K562 (cell line): ENCODE measurements at regions not wholly inside any gene's neighbourhood (a gene's known extent, or its start where the extent isn't known, plus 50 kb on each side); places are given as distances from the start of the nearest gene placed in this dataset.

Source experiments
- CBX3 ChIP-seq, 2 experiments: IDR thresholded peaks; 1 replicate in 1 of 2; 2 replicates in 1 of 2; pipeline ENCODE4 v1.6.1; 2012; ENCODE audit warnings: inconsistent platforms in 2 of 2, low read length in 2 of 2, borderline replicate concordance in 1 of 2, control low read depth in 1 of 2
- HNRNPH1 ChIP-seq: fragments of 200-400 bp; formaldehyde crosslinking; optimal IDR thresholded peaks from 2 replicates; pipeline ENCODE3; 2017; ENCODE audit warnings: low read depth, mild to moderate bottlenecking, low read length, moderate library complexity
- ILK ChIP-seq: fragments of 450-650 bp; IDR thresholded peaks from 2 replicates; pipeline ENCODE4 v1.6.1; 2016; ENCODE audit warnings: missing genetic modification characterization, low read depth, mild to moderate bottlenecking, missing compliant biosample characterization, moderate library complexity, borderline replicate concordance
- JUND ChIP-seq, 2 experiments: IDR thresholded peaks; 2 replicates in 1 of 2; 3 replicates in 1 of 2; pipeline ENCODE4 v1.6.1; 2011; ENCODE audit warnings: borderline replicate concordance in 2 of 2, low read depth in 2 of 2, low read length in 2 of 2, improper control_type of control experiment in 1 of 2, missing biosample characterization in 1 of 2, missing genetic modification characterization in 1 of 2, missing genetic modification reagents in 1 of 2
- L3MBTL2 ChIP-seq: fragments of 450-650 bp; IDR thresholded peaks from 2 replicates; pipeline ENCODE4 v1.6.1; 2016; ENCODE audit warnings: mild to moderate bottlenecking, moderate library complexity
- MAX ChIP-seq: sonication (generic); formaldehyde crosslinking; IDR thresholded peaks from 2 replicates; pipeline ENCODE4 v1.9.0; 2022; ENCODE audit warnings: mild to moderate bottlenecking, missing genetic modification reagents
- NCOA6 ChIP-seq: fragments of 450-650 bp; IDR thresholded peaks from 2 replicates; pipeline ENCODE4 v1.6.1; 2017; ENCODE audit warnings: mild to moderate bottlenecking
- NUFIP1 ChIP-seq: fragments of 450-650 bp; IDR thresholded peaks from 2 replicates; pipeline ENCODE4 v1.6.1; 2018; ENCODE audit not compliant: partially characterized antibody
- POLR2A ChIP-seq: fragments of 450-650 bp; conservative IDR thresholded peaks from 2 replicates; pipeline ENCODE4 v1.6.1; 2016
- POLR2AphosphoS5 ChIP-seq: IDR thresholded peaks from 2 replicates; pipeline ENCODE4 v1.6.1; 2011; ENCODE audit warnings: mild to moderate bottlenecking, low read depth, low read length, moderate library complexity; ENCODE audit not compliant: control insufficient read depth, insufficient read depth
- PRPF4 ChIP-seq: fragments of 200-400 bp; formaldehyde crosslinking; IDR thresholded peaks from one replicate; pipeline ENCODE4 v1.6.1; 2017; ENCODE audit warnings: low read length, low read depth, mild to moderate bottlenecking; ENCODE audit not compliant: insufficient read depth, poor library complexity, severe bottlenecking
- RBBP5 ChIP-seq: fragments of 200-600 bp; sonication (generic); IDR thresholded peaks from 2 replicates; pipeline ENCODE4 v1.6.1; 2012; ENCODE audit warnings: borderline replicate concordance, mild to moderate bottlenecking, low read length, control low read depth, inconsistent platforms; ENCODE audit not compliant: insufficient read depth, poor library complexity, severe bottlenecking
- STAT5A ChIP-seq: IDR thresholded peaks from 2 replicates; pipeline ENCODE4 v1.6.1; 2012; ENCODE audit warnings: low read length, inconsistent platforms, borderline replicate concordance
- THRB ChIP-seq: fragments of 450-650 bp; formaldehyde crosslinking; conservative IDR thresholded peaks from 2 replicates; pipeline ENCODE4 v1.4.0; 2022; ENCODE audit warnings: mild to moderate bottlenecking, missing genetic modification characterization
- XRCC5 ChIP-seq: fragments of 200-400 bp; formaldehyde crosslinking; IDR thresholded peaks from 2 replicates; pipeline ENCODE4 v1.6.1; 2017; ENCODE audit warnings: low read depth, mild to moderate bottlenecking, low read length
- ZNF134 ChIP-seq: fragments of 250-450 bp; sonication (Bioruptor Pico); conservative IDR thresholded peaks from 2 replicates; pipeline ENCODE4 v1.4.0; 2020
- ZNF224 ChIP-seq: sonication (generic); formaldehyde crosslinking; IDR thresholded peaks from 2 replicates; pipeline ENCODE4 v1.8.0; 2022; ENCODE audit warnings: mild to moderate bottlenecking, missing genetic modification reagents
- ZNF282 ChIP-seq: sonication (generic); formaldehyde crosslinking; IDR thresholded peaks from 2 replicates; pipeline ENCODE4 v1.8.1; 2023; ENCODE audit warnings: missing genetic modification reagents
- ZNF316 ChIP-seq: fragments of 450-650 bp; IDR thresholded peaks from 2 replicates; pipeline ENCODE4 v1.6.1; 2016
- ZNF551 ChIP-seq: fragments of 250-450 bp; sonication (Bioruptor Pico); IDR thresholded peaks from 2 replicates; pipeline ENCODE4 v1.5.0; 2021; ENCODE audit warnings: mild to moderate bottlenecking, moderate library complexity
- ZNF639 ChIP-seq, 2 experiments: fragments of 200-800 bp in 1 of 2; sonication (Bioruptor generic) in 1 of 2; sonication (generic) in 1 of 2; formaldehyde crosslinking in 1 of 2; IDR thresholded peaks in 1 of 2; conservative IDR thresholded peaks in 1 of 2; 2 replicates each; pipeline versions ENCODE4 v1.5.0 to v1.6.1; 2016 to 2020; ENCODE audit warnings: missing compliant biosample characterization in 1 of 2, missing genetic modification characterization in 1 of 2, missing genetic modification reagents in 1 of 2
- ZNF644 ChIP-seq: fragments of 200-800 bp; sonication (Bioruptor generic); IDR thresholded peaks from 2 replicates; pipeline ENCODE4 v1.6.1; 2016; ENCODE audit warnings: low read depth, missing genetic modification characterization, missing compliant biosample characterization
- ZNF764 ChIP-seq: fragments of 250-450 bp; sonication (Bioruptor Pico); IDR thresholded peaks from 2 replicates; pipeline ENCODE4 v1.4.0; 2020; ENCODE audit warnings: low read depth, mild to moderate bottlenecking, moderate library complexity

- TF ChIP-seq THRB (CRISPR knock-in tag) = no peak
- TF ChIP-seq RBBP5 = no peak
- TF ChIP-seq JUND (IDR thresholded peaks at IDR 0.05; ENCODE audit: borderline replicate concordance, low read depth, low read length) = no peak
- no peak for TF ChIP-seq JUND (tag; IDR thresholded peaks at IDR 0.05; ENCODE audit: borderline replicate concordance, low read depth, low read length)
- TF ChIP-seq STAT5A = no peak
- TF ChIP-seq MAX = no peak
- 0 out of 2 replicates have a peak, but pooled peaks have one; percentile 58 for TF ChIP-seq ZNF134 (CRISPR knock-in tag)
- TF ChIP-seq CBX3 (IDR thresholded peaks at IDR 0.05; ENCODE audit: borderline replicate concordance in 1 of 2, low read length in 2 of 2) = 0 out of 3 replicates have a peak, but pooled peaks of 1 of the 2 experiments have one; percentile 49
- TF ChIP-seq ZNF551 (CRISPR knock-in tag) = no peak
- TF ChIP-seq POLR2AphosphoS5 = no peak
- no peak for TF ChIP-seq PRPF4
- no peak for TF ChIP-seq ZNF639 (CRISPR knock-in tag; conservative IDR thresholded peaks at IDR 0.05 in 1 of 2, IDR thresholded peaks at IDR 0.05 in 1 of 2)
- no peak for TF ChIP-seq XRCC5
- no peak for TF ChIP-seq ZNF644 (tag)
- no peak for TF ChIP-seq ZNF224
- no peak for TF ChIP-seq NUFIP1
- no peak for TF ChIP-seq HNRNPH1
- no peak for TF ChIP-seq ZNF282 (CRISPR knock-in tag)
- TF ChIP-seq ILK (tag) = no peak
- TF ChIP-seq POLR2A = no peak
- no peak for TF ChIP-seq L3MBTL2
- peak; percentile 16; the same call in 1 of the 2 replicates for TF ChIP-seq ZNF316
- TF ChIP-seq ZNF764 (CRISPR knock-in tag) = 0 out of 2 replicates have a peak, but pooled peaks have one; percentile 44
- no peak for TF ChIP-seq NCOA6
Measured at GRCh38 chr5:36459176-36460135, 146.9 kb upstream of the SLC1A3 start (continued).
